WTC11 (cell line): ENCODE measurements at regions not wholly inside any gene's neighbourhood (a gene's known extent, or its start where the extent isn't known, plus 50 kb on each side); places are given as distances from the start of the nearest gene placed in this dataset.

Experiments used
- ATAC-seq: fragments of 200-7000 bp; cut with Tn5 transposase; 2 replicates; pipeline ENCODE4 v1.10.0; 2021; ENCODE audit warnings: mild to moderate bottlenecking, moderate library complexity
- CTCF ChIA-PET: fragments of 300-600 bp; sonication (Branson Sonifier 250); formaldehyde crosslinking; loops from one replicate; lab custom pipeline; 2021; ENCODE audit warnings: antibody characterized with exemption; lab: Charles Lee
- POLR2A ChIA-PET: fragments of 350-600 bp; sonication (Branson Sonifier 250); formaldehyde crosslinking; loops from one replicate; lab custom pipeline; 2021; ENCODE audit warnings: antibody characterized with exemption; lab: Charles Lee
- DNase-seq: peaks from one replicate; pipeline ENCODE4 v3.0.0; 2021; ENCODE audit warnings: low spot score
- H3K27ac Mint-ChIP-seq: 2 replicates; pipeline ENCODE4 v1.8.0; 2021; ENCODE audit warnings: mixed read lengths
- H3K27me3 Mint-ChIP-seq: 2 replicates; pipeline ENCODE4 v1.8.0; 2021; ENCODE audit warnings: low read depth, mild to moderate bottlenecking, moderate library complexity, mixed read lengths
- H3K36me3 Mint-ChIP-seq: 2 replicates; pipeline ENCODE4 v1.8.0; 2021; ENCODE audit warnings: mixed read lengths
- H3K4me1 Mint-ChIP-seq: 2 replicates; pipeline ENCODE4 v1.8.0; 2022; ENCODE audit warnings: mixed read lengths
- H3K4me3 Mint-ChIP-seq: 2 replicates; pipeline ENCODE4 v1.8.0; 2021; ENCODE audit warnings: mild to moderate bottlenecking, moderate library complexity, mixed read lengths
- H3K9me3 Mint-ChIP-seq: 2 replicates; pipeline ENCODE4 v1.8.0; 2021; ENCODE audit warnings: mixed read lengths
- CBFB ChIP-seq: sonication (generic); formaldehyde crosslinking; IDR thresholded peaks from 2 replicates; pipeline ENCODE4 v1.8.1; 2022; ENCODE audit warnings: mild to moderate bottlenecking, low read depth, missing genetic modification reagents
- EMX1 ChIP-seq: fragments of 250-450 bp; sonication (Bioruptor Pico); IDR thresholded peaks from 2 replicates; pipeline ENCODE4 v1.8.0; 2021; ENCODE audit warnings: mild to moderate bottlenecking
- ESRRA ChIP-seq: sonication (generic); formaldehyde crosslinking; IDR thresholded peaks from 2 replicates; pipeline ENCODE4 v1.8.1; 2022; ENCODE audit warnings: mild to moderate bottlenecking, missing genetic modification reagents, borderline replicate concordance
- KAT7 ChIP-seq: sonication (generic); formaldehyde crosslinking; IDR thresholded peaks from 2 replicates; pipeline ENCODE4 v1.8.1; 2023; ENCODE audit warnings: missing genetic modification reagents, mild to moderate bottlenecking, borderline replicate concordance
- MYBL2 ChIP-seq: sonication (generic); formaldehyde crosslinking; IDR thresholded peaks from 2 replicates; pipeline ENCODE4 v1.8.1; 2023; ENCODE audit warnings: mild to moderate bottlenecking, moderate library complexity, missing genetic modification reagents
- NR1H2 ChIP-seq: sonication (generic); formaldehyde crosslinking; IDR thresholded peaks from 2 replicates; pipeline ENCODE4 v1.9.0; 2021; ENCODE audit warnings: mild to moderate bottlenecking, moderate library complexity, missing genetic modification reagents
- NR3C1 ChIP-seq: sonication (generic); formaldehyde crosslinking; conservative IDR thresholded peaks from 2 replicates; pipeline ENCODE4 v1.8.1; 2023; ENCODE audit warnings: low read depth, mild to moderate bottlenecking, missing genetic modification reagents
- RELA ChIP-seq: sonication (generic); formaldehyde crosslinking; IDR thresholded peaks from 2 replicates; pipeline ENCODE4 v1.8.1; 2022; ENCODE audit warnings: missing genetic modification reagents, mild to moderate bottlenecking, borderline replicate concordance
- ZBTB21 ChIP-seq: sonication (generic); formaldehyde crosslinking; IDR thresholded peaks from 2 replicates; pipeline ENCODE4 v1.8.1; 2023; ENCODE audit warnings: mild to moderate bottlenecking, missing genetic modification reagents, borderline replicate concordance
- ZNF219 ChIP-seq: sonication (generic); formaldehyde crosslinking; IDR thresholded peaks from 2 replicates; pipeline ENCODE4 v1.8.0; 2023; ENCODE audit warnings: missing genetic modification reagents, mild to moderate bottlenecking, borderline replicate concordance
- TF ChIP-seq, protein P1 (sequence below): sonication (generic); formaldehyde crosslinking; IDR thresholded peaks from 2 replicates; pipeline ENCODE4 v1.8.0; 2023; ENCODE audit warnings: missing genetic modification reagents
- TF ChIP-seq, protein P2 (sequence below): sonication (generic); formaldehyde crosslinking; IDR thresholded peaks from 2 replicates; pipeline ENCODE4 v1.8.0; 2022; ENCODE audit warnings: mild to moderate bottlenecking, missing genetic modification reagents
- TF ChIP-seq, protein P3 (sequence below): sonication (generic); formaldehyde crosslinking; conservative IDR thresholded peaks from 2 replicates; pipeline ENCODE4 v1.8.1; 2023; ENCODE audit warnings: mild to moderate bottlenecking, low read depth, missing genetic modification reagents, moderate library complexity
- TF ChIP-seq, protein P4 (sequence below): sonication (generic); formaldehyde crosslinking; IDR thresholded peaks from 2 replicates; pipeline ENCODE4 v1.8.1; 2022; ENCODE audit warnings: low read depth, mild to moderate bottlenecking, moderate library complexity, missing genetic modification reagents, borderline replicate concordance
- TF ChIP-seq, protein P5 (sequence below): fragments of 250-450 bp; sonication (Bioruptor Pico); IDR thresholded peaks from 2 replicates; pipeline ENCODE4 v1.9.0; 2021; ENCODE audit warnings: mild to moderate bottlenecking
- TF ChIP-seq, protein P6 (sequence below): sonication (generic); formaldehyde crosslinking; IDR thresholded peaks from 2 replicates; pipeline ENCODE4 v1.8.1; 2022; ENCODE audit warnings: mild to moderate bottlenecking, missing genetic modification reagents, moderate library complexity, borderline replicate concordance
- TF ChIP-seq, protein P7 (sequence below): fragments of 250-450 bp; sonication (Bioruptor Pico); IDR thresholded peaks from 2 replicates; pipeline ENCODE4 v1.9.0; 2021; ENCODE audit warnings: mild to moderate bottlenecking, borderline replicate concordance
- TF ChIP-seq, protein P8 (sequence below): sonication (generic); formaldehyde crosslinking; IDR thresholded peaks from 2 replicates; pipeline ENCODE4 v1.8.1; 2023; ENCODE audit warnings: mild to moderate bottlenecking, missing genetic modification reagents
- TF ChIP-seq, protein P9 (sequence below): sonication (generic); formaldehyde crosslinking; IDR thresholded peaks from 2 replicates; pipeline ENCODE4 v1.8.1; 2023; ENCODE audit warnings: mild to moderate bottlenecking, missing genetic modification reagents, moderate library complexity

DNA sequence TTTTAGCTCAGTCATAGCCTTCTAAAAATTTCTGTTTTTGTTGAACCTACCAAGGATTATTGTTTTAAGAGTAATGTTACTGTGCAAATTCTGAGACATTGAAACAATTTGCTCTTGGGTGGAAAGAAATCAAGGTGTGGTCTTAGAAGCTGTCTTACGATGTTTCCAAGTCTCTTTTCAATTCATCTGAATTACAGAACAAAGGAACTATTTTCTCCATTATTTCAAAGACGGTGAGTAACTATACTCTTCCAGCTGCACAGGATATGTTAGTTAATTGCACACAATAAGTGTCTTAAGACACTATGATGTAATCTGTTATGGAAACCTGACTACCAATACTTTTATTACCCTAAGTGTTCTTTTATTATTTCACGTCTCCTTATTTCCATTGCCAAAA, 106.8 kb upstream of the POM121L12 start:
- ATAC-seq (no peak), DNase-seq (no peak)
- H3K9me3 Mint-ChIP-seq = peaks cover 20% of the 10 kb centered on the region; the same call in 1 of the 2 replicates
- TF ChIP-seq NR3C1 (CRISPR knock-in tag) = no peak
- TF ChIP-seq, protein P1, sequence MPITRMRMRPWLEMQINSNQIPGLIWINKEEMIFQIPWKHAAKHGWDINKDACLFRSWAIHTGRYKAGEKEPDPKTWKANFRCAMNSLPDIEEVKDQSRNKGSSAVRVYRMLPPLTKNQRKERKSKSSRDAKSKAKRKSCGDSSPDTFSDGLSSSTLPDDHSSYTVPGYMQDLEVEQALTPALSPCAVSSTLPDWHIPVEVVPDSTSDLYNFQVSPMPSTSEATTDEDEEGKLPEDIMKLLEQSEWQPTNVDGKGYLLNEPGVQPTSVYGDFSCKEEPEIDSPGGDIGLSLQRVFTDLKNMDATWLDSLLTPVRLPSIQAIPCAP (CRISPR knock-in tag) = no peak
- H3K4me1 Mint-ChIP-seq = no peaks in the 10 kb centered on the region
- POLR2A ChIA-PET = no interaction called here
- CTCF ChIA-PET = interaction anchor here (1.6 kb wide), 1 partner anchor 11 kb away, joined by 3 read pairs; no protein-coding TSS in a partner anchor
- no peak overlapping the region for H3K27ac Mint-ChIP-seq
- no peaks in the 10 kb centered on the region; the same call in 1 of the 2 replicates for H3K36me3 Mint-ChIP-seq
- H3K4me3 Mint-ChIP-seq = no peak overlapping the region
- H3K27me3 Mint-ChIP-seq = no peaks in the 10 kb centered on the region

DNA sequence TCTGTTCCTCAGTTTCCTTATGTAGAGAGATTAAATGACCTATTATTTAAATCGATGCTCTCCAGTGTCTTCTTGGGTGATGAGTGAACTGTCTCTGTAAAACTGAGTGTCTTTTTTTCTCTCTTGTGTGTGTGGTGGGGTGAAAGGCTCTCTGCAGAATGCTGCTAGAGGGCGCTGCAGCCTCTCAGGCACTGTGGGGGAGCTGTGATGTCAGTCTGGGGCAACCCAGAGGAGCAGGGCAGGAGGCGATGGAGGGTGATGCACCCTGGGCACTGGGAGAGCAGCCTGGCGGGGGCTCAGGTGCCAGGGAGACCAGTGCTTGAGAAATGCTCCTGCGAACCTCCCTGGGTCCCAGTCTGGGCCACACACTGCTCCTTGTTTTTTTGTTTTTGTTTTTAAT, 110.1 kb upstream of the POM121L12 start:
- H3K27me3 Mint-ChIP-seq = no peaks in the 10 kb centered on the region
- H3K4me3 Mint-ChIP-seq = no peak overlapping the region
- H3K9me3 Mint-ChIP-seq = peaks cover 9% of the 10 kb centered on the region; the same call in 1 of the 2 replicates
- ChIA-PET CTCF (no interaction called here), POLR2A (no interaction called here)
- H3K27ac Mint-ChIP-seq = no peak overlapping the region
- no peaks in the 10 kb centered on the region for H3K36me3 Mint-ChIP-seq
- DNase-seq (peak; percentile 46), ATAC-seq (peak; percentile 88)
- no peaks in the 10 kb centered on the region for H3K4me1 Mint-ChIP-seq
- TF ChIP-seq, protein P2, sequence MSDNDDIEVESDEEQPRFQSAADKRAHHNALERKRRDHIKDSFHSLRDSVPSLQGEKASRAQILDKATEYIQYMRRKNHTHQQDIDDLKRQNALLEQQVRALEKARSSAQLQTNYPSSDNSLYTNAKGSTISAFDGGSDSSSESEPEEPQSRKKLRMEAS = no peak
- no peak for TF ChIP-seq RELA
- TF ChIP-seq, protein P3, sequence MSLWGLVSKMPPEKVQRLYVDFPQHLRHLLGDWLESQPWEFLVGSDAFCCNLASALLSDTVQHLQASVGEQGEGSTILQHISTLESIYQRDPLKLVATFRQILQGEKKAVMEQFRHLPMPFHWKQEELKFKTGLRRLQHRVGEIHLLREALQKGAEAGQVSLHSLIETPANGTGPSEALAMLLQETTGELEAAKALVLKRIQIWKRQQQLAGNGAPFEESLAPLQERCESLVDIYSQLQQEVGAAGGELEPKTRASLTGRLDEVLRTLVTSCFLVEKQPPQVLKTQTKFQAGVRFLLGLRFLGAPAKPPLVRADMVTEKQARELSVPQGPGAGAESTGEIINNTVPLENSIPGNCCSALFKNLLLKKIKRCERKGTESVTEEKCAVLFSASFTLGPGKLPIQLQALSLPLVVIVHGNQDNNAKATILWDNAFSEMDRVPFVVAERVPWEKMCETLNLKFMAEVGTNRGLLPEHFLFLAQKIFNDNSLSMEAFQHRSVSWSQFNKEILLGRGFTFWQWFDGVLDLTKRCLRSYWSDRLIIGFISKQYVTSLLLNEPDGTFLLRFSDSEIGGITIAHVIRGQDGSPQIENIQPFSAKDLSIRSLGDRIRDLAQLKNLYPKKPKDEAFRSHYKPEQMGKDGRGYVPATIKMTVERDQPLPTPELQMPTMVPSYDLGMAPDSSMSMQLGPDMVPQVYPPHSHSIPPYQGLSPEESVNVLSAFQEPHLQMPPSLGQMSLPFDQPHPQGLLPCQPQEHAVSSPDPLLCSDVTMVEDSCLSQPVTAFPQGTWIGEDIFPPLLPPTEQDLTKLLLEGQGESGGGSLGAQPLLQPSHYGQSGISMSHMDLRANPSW (CRISPR knock-in tag) = no peak
- no peak for TF ChIP-seq ZBTB21 (CRISPR knock-in tag)
- no peak for TF ChIP-seq ZNF219 (CRISPR knock-in tag)
- no peak for TF ChIP-seq MYBL2 (CRISPR knock-in tag)
- TF ChIP-seq EMX1 (CRISPR knock-in tag) = no peak
- TF ChIP-seq KAT7 = no peak
- TF ChIP-seq, protein P4, sequence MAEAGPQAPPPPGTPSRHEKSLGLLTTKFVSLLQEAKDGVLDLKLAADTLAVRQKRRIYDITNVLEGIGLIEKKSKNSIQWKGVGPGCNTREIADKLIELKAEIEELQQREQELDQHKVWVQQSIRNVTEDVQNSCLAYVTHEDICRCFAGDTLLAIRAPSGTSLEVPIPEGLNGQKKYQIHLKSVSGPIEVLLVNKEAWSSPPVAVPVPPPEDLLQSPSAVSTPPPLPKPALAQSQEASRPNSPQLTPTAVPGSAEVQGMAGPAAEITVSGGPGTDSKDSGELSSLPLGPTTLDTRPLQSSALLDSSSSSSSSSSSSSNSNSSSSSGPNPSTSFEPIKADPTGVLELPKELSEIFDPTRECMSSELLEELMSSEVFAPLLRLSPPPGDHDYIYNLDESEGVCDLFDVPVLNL (CRISPR knock-in tag) = no peak
- TF ChIP-seq, protein P5, sequence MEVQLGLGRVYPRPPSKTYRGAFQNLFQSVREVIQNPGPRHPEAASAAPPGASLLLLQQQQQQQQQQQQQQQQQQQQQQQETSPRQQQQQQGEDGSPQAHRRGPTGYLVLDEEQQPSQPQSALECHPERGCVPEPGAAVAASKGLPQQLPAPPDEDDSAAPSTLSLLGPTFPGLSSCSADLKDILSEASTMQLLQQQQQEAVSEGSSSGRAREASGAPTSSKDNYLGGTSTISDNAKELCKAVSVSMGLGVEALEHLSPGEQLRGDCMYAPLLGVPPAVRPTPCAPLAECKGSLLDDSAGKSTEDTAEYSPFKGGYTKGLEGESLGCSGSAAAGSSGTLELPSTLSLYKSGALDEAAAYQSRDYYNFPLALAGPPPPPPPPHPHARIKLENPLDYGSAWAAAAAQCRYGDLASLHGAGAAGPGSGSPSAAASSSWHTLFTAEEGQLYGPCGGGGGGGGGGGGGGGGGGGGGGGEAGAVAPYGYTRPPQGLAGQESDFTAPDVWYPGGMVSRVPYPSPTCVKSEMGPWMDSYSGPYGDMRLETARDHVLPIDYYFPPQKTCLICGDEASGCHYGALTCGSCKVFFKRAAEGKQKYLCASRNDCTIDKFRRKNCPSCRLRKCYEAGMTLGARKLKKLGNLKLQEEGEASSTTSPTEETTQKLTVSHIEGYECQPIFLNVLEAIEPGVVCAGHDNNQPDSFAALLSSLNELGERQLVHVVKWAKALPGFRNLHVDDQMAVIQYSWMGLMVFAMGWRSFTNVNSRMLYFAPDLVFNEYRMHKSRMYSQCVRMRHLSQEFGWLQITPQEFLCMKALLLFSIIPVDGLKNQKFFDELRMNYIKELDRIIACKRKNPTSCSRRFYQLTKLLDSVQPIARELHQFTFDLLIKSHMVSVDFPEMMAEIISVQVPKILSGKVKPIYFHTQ (CRISPR knock-in tag) = no peak
- TF ChIP-seq, protein P6, sequence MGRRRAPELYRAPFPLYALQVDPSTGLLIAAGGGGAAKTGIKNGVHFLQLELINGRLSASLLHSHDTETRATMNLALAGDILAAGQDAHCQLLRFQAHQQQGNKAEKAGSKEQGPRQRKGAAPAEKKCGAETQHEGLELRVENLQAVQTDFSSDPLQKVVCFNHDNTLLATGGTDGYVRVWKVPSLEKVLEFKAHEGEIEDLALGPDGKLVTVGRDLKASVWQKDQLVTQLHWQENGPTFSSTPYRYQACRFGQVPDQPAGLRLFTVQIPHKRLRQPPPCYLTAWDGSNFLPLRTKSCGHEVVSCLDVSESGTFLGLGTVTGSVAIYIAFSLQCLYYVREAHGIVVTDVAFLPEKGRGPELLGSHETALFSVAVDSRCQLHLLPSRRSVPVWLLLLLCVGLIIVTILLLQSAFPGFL (CRISPR knock-in tag) = no peak
- TF ChIP-seq ESRRA (CRISPR knock-in tag) = no peak
- TF ChIP-seq, protein P7, sequence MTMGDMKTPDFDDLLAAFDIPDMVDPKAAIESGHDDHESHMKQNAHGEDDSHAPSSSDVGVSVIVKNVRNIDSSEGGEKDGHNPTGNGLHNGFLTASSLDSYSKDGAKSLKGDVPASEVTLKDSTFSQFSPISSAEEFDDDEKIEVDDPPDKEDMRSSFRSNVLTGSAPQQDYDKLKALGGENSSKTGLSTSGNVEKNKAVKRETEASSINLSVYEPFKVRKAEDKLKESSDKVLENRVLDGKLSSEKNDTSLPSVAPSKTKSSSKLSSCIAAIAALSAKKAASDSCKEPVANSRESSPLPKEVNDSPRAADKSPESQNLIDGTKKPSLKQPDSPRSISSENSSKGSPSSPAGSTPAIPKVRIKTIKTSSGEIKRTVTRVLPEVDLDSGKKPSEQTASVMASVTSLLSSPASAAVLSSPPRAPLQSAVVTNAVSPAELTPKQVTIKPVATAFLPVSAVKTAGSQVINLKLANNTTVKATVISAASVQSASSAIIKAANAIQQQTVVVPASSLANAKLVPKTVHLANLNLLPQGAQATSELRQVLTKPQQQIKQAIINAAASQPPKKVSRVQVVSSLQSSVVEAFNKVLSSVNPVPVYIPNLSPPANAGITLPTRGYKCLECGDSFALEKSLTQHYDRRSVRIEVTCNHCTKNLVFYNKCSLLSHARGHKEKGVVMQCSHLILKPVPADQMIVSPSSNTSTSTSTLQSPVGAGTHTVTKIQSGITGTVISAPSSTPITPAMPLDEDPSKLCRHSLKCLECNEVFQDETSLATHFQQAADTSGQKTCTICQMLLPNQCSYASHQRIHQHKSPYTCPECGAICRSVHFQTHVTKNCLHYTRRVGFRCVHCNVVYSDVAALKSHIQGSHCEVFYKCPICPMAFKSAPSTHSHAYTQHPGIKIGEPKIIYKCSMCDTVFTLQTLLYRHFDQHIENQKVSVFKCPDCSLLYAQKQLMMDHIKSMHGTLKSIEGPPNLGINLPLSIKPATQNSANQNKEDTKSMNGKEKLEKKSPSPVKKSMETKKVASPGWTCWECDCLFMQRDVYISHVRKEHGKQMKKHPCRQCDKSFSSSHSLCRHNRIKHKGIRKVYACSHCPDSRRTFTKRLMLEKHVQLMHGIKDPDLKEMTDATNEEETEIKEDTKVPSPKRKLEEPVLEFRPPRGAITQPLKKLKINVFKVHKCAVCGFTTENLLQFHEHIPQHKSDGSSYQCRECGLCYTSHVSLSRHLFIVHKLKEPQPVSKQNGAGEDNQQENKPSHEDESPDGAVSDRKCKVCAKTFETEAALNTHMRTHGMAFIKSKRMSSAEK (CRISPR knock-in tag) = no peak
- TF ChIP-seq, protein P8, sequence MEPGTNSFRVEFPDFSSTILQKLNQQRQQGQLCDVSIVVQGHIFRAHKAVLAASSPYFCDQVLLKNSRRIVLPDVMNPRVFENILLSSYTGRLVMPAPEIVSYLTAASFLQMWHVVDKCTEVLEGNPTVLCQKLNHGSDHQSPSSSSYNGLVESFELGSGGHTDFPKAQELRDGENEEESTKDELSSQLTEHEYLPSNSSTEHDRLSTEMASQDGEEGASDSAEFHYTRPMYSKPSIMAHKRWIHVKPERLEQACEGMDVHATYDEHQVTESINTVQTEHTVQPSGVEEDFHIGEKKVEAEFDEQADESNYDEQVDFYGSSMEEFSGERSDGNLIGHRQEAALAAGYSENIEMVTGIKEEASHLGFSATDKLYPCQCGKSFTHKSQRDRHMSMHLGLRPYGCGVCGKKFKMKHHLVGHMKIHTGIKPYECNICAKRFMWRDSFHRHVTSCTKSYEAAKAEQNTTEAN = no peak
- TF ChIP-seq, protein P9, sequence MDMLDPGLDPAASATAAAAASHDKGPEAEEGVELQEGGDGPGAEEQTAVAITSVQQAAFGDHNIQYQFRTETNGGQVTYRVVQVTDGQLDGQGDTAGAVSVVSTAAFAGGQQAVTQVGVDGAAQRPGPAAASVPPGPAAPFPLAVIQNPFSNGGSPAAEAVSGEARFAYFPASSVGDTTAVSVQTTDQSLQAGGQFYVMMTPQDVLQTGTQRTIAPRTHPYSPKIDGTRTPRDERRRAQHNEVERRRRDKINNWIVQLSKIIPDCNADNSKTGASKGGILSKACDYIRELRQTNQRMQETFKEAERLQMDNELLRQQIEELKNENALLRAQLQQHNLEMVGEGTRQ = no peak
- no peak for TF ChIP-seq NR1H2
- no peak for TF ChIP-seq CBFB
